BLaER1 (cell line): ENCODE measurements at regions not wholly inside any gene's neighbourhood (a gene's known extent, or its start where the extent isn't known, plus 50 kb on each side); places are given as distances from the start of the nearest gene placed in this dataset.

Experiments
- H3K27ac ChIP-seq: shearing (Covaris generic); formaldehyde crosslinking; 2 replicates; pipeline ENCODE4 v1.8.1; 2022
- H3K27me3 ChIP-seq: shearing (Covaris generic); formaldehyde crosslinking; 2 replicates; pipeline ENCODE4 v1.8.1; 2022
- H3K36me3 ChIP-seq: shearing (Covaris generic); formaldehyde crosslinking; 2 replicates; pipeline ENCODE4 v1.8.1; 2022
- H3K4me1 ChIP-seq: shearing (Covaris generic); formaldehyde crosslinking; 2 replicates; pipeline ENCODE4 v1.8.1; 2022
- H3K4me2 ChIP-seq: shearing (Covaris generic); formaldehyde crosslinking; 2 replicates; pipeline ENCODE4 v1.8.1; 2022
- H3K4me3 ChIP-seq: shearing (Covaris generic); formaldehyde crosslinking; 2 replicates; pipeline ENCODE4 v1.8.1; 2022
- H3K9ac ChIP-seq: shearing (Covaris generic); formaldehyde crosslinking; 2 replicates; pipeline ENCODE4 v1.8.1; 2022
- H3K9me3 ChIP-seq: shearing (Covaris generic); formaldehyde crosslinking; 2 replicates; pipeline ENCODE4 v1.8.1; 2022
- H4K20me1 ChIP-seq: shearing (Covaris generic); formaldehyde crosslinking; 2 replicates; pipeline ENCODE4 v1.8.1; 2022
- Cebpa-rat ChIP-seq: shearing (Covaris generic); IDR thresholded peaks from 2 replicates; pipeline ENCODE4 v1.8.1; 2022

DNA sequence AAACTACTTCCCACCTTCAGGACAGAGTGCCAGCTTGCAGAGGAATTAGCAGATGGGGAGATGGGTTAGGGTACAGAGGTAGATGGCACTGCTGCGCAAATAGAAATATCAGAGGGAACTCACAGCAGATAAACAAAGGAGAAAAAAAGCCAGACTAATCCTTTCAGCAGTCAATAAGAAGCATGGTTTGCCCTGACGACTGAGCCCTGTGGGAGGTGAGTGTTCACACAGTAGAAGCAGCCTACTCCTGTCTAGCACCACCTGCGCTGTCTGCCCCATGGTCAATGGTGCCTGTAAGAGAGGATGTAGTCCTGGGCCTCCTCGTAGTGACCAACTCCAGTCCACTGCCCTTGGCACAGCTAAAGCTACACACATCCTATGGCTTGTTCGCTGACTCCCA is 174.1 kb downstream of the IBTK start:
- Histone ChIP-seq H3K9ac (no peak overlapping the region), H3K36me3 (no peaks in the 10 kb centered on the region)

DNA sequence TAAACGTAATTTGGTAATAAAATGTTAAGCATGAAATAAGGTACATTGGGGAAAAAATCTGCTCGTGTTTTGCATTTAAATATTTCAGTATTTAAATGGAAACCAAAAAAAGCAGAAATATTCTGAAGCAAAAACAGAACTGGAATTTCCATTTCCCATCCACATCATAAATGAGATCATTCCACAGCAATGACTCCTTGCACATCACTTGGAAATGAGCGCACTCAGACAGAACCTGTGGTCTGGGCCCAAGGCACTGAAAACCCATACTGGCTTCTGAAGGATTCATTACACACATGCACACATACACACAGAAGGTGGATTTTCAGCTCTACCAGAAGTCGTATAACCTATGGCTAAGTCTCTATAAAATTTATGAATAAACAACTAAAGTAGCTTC is 174.8 kb downstream of the IBTK start:
- Histone ChIP-seq H3K4me2 (no peak overlapping the region), H3K27me3 (no peaks in the 10 kb centered on the region), H3K9ac (no peak overlapping the region), H3K9me3 (no peaks in the 10 kb centered on the region), H3K4me3 (no peak overlapping the region), H3K27ac (no peak overlapping the region), H4K20me1 (no peaks in the 10 kb centered on the region), H3K4me1 (no peaks in the 10 kb centered on the region), H3K36me3 (no peaks in the 10 kb centered on the region)
- TF ChIP-seq Cebpa-rat, result no peak

More for the DNA sequence above, 174.1 kb downstream of the IBTK start:
- no peaks in the 10 kb centered on the region for H3K4me1 ChIP-seq
- no peaks in the 10 kb centered on the region for H3K9me3 ChIP-seq
- H3K27ac ChIP-seq, result no peak overlapping the region
- H3K27me3 ChIP-seq, result no peaks in the 10 kb centered on the region
- no peak overlapping the region for H3K4me2 ChIP-seq
- TF ChIP-seq Cebpa-rat, result no peak
- H3K4me3 ChIP-seq, result no peak overlapping the region
- no peaks in the 10 kb centered on the region for H4K20me1 ChIP-seq

DNA sequence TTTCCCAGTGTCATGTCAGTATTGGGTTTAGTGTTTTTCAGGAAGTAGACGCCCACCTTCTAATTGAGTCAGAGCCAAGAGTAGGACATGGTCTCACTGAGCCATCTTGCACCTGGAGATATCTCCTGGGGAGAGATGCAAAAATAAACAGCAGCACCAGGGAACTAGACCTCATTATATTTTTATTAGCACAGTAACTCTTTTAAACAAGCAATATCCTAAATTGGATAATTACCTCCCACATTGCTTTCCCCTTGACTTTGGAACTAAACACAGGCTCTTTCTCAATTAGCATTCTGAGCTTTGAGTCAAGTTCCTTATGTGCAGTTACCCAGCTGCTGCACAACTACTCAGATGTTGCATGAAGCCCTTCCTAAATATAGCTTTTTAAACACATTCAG is 175.4 kb downstream of the IBTK start:
- Histone ChIP-seq H3K4me2 (no peak overlapping the region), H3K9ac (no peak overlapping the region), H4K20me1 (no peaks in the 10 kb centered on the region), H3K27ac (no peak overlapping the region), H3K36me3 (no peaks in the 10 kb centered on the region), H3K4me3 (no peak overlapping the region), H3K9me3 (no peaks in the 10 kb centered on the region), H3K27me3 (no peaks in the 10 kb centered on the region), H3K4me1 (no peaks in the 10 kb centered on the region)
- TF ChIP-seq Cebpa-rat, result no peak

DNA sequence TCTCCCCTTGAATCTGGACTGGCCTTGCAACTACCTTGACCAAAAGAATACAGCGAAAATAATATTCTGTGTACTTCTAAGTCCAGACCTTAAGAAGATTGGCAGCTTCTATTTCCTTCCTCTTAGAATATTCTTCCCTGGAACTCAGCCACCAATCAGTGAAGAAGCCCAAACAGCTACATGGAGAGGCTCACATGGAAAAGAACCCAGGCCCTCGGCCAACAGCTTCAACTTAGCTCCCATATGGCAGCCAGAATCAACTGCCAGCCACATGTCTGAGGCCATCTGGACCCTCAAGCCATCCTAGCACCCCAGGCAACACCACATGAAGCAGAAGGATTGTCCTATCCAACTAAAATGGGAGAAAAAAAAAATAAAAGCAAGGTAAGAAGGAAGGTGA is 178.8 kb downstream of the IBTK start:
- Histone ChIP-seq H3K36me3 (no peaks in the 10 kb centered on the region), H3K4me3 (no peak overlapping the region), H3K27ac (no peak overlapping the region), H3K4me2 (no peak overlapping the region), H3K9ac (no peak overlapping the region), H3K9me3 (no peaks in the 10 kb centered on the region), H3K4me1 (no peaks in the 10 kb centered on the region), H3K27me3 (no peaks in the 10 kb centered on the region), H4K20me1 (no peaks in the 10 kb centered on the region)
- TF ChIP-seq Cebpa-rat, result no peak

DNA sequence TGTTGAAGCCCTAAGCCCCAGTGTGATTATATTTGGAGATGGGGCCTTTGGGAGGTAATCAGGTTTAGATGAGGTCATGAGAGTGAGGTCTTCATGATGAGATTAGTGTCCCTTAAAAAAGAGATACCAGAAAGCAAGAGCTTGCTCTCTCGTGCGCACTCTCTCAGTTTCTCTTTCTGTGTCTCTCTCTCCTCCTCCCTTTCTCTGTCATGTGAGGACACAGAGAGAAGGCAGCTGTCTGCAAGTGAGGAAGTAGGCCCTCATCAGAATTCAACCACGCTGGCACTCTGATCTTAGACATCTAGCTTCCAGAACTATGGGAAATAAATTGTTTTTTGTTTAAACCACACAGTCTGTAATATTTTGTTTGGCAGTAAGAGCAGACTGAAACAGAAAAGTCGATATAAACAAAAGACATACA is 180.5 kb downstream of the IBTK start:
- no peak for TF ChIP-seq Cebpa-rat
- Histone ChIP-seq H4K20me1 (no peaks in the 10 kb centered on the region), H3K36me3 (no peaks in the 10 kb centered on the region), H3K9ac (no peak overlapping the region), H3K4me2 (no peak overlapping the region), H3K4me1 (no peaks in the 10 kb centered on the region), H3K27ac (no peak overlapping the region), H3K27me3 (no peaks in the 10 kb centered on the region), H3K4me3 (no peak overlapping the region), H3K9me3 (no peaks in the 10 kb centered on the region)

DNA sequence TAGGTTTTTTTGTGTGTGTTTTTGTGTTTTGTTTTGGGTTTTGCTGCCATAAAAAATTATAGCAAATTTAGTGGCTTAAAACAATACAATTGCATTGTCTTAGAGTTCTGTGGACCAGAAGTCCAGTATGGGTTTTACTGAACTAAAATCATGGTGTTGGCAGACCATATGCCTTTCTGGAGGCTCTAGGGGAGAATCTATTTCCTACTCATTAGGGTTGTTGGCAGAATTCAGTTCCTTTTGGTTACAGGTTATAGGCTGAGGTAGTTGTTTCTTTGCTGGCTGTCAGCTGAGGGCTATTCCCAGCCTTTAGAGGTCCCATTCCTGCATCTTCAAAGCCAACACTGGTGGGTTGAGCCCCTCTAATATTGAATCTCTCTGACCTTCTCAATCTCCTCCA is 181.3 kb downstream of the IBTK start:
- TF ChIP-seq Cebpa-rat, result no peak
- H3K9ac ChIP-seq, result no peak overlapping the region
- no peak overlapping the region for H3K4me3 ChIP-seq
- no peaks in the 10 kb centered on the region for H3K4me1 ChIP-seq
- H3K36me3 ChIP-seq, result no peaks in the 10 kb centered on the region
- H3K9me3 ChIP-seq, result no peaks in the 10 kb centered on the region
- no peaks in the 10 kb centered on the region for H4K20me1 ChIP-seq
- H3K27ac ChIP-seq, result no peak overlapping the region
- no peaks in the 10 kb centered on the region for H3K27me3 ChIP-seq
- no peak overlapping the region for H3K4me2 ChIP-seq

DNA sequence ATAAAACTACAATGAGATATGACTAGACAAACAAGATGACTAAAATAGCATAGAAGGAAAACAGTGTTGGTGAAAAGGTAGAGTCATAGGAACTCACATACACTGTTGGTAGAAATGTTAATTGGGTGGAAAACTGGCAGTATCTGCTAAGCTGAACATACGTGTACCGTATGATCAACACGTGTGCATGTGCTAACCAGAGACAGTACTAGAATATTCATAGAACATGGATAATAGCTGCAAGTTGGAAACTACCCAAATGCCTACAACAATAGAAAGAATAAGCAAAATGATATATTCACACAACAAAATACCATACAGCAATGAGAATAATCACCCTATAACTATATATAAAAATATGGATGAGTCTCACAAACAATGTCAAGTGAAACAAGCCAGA is 184.0 kb downstream of the IBTK start:
- Histone ChIP-seq H3K4me3 (no peak overlapping the region), H3K27me3 (no peaks in the 10 kb centered on the region), H3K4me2 (no peak overlapping the region)

DNA sequence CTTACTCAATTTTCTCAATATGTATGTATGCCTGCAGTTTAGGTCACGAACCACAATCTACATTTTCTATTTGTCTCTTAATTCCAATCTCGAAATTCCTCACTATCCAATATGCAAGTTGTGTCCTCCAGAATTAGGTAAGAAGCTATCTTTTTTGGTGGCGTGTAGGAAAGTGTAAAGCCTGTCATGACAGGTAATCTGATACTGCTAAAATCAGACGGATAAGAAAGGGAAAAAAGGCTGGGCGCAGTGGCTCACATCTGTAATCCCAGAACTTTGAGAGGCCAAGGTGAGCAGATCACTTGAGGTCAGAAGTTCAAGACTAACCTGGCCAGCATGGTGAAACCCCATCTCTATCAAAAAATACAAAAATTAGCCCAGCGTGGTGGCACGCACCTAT is 185.3 kb downstream of the IBTK start:
- no peaks in the 10 kb centered on the region for H3K4me1 ChIP-seq
- H3K9ac ChIP-seq, result no peak overlapping the region
- no peak overlapping the region for H3K27ac ChIP-seq
- TF ChIP-seq Cebpa-rat, result no peak
- no peaks in the 10 kb centered on the region for H3K9me3 ChIP-seq
- H3K4me3 ChIP-seq, result no peak overlapping the region
- no peaks in the 10 kb centered on the region for H3K36me3 ChIP-seq
- H3K27me3 ChIP-seq, result no peaks in the 10 kb centered on the region
- H4K20me1 ChIP-seq, result no peaks in the 10 kb centered on the region
- H3K4me2 ChIP-seq, result no peak overlapping the region

More for the DNA sequence above, 184.0 kb downstream of the IBTK start:
- no peaks in the 10 kb centered on the region for H3K36me3 ChIP-seq
- no peak overlapping the region for H3K27ac ChIP-seq
- H3K9ac ChIP-seq, result no peak overlapping the region
- no peaks in the 10 kb centered on the region for H3K4me1 ChIP-seq
- TF ChIP-seq Cebpa-rat, result no peak
- H4K20me1 ChIP-seq, result no peaks in the 10 kb centered on the region
- H3K9me3 ChIP-seq, result no peaks in the 10 kb centered on the region

DNA sequence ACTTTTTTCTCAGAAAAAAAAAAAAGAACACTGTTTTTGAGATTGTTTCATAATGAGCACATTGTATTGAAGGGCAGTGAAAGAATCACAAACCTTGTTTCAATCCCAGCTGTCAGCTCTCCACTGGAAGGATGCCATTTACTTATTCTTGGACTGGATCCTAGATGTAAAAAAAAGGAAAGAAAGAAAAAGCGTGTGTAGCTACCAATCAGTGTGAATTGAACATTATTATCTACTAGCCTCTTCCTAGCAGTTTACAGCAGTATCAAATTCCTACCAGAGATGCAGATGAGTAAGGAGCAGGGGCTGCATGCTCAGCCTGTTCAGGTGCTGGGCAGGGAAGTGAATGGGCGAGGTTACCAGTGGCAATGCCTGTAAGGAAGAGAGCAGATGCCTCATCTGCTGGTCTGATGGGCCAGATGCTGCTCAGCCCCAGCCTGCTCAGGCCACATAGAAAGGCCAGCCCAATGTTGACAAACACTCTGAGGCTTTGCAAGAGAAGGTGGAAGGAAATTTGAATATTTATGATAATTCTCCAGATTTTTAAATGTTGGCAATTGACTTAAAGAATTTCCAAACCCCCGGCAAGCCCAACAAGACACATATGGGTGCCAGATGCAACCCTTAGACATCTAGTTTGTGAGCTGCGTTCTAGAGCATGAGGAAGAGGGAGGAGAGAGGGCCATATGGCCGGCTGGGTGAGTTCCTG is 189.5 kb downstream of the IBTK start:
- no peak overlapping the region for H3K27ac ChIP-seq
- no peak overlapping the region for H3K9ac ChIP-seq
- no peak overlapping the region for H3K4me3 ChIP-seq
- H3K9me3 ChIP-seq, result no peaks in the 10 kb centered on the region
- H3K4me2 ChIP-seq, result no peak overlapping the region
- no peak for TF ChIP-seq Cebpa-rat
- H4K20me1 ChIP-seq, result no peaks in the 10 kb centered on the region
- H3K4me1 ChIP-seq, result no peaks in the 10 kb centered on the region
- no peaks in the 10 kb centered on the region for H3K27me3 ChIP-seq
- H3K36me3 ChIP-seq, result no peaks in the 10 kb centered on the region

DNA sequence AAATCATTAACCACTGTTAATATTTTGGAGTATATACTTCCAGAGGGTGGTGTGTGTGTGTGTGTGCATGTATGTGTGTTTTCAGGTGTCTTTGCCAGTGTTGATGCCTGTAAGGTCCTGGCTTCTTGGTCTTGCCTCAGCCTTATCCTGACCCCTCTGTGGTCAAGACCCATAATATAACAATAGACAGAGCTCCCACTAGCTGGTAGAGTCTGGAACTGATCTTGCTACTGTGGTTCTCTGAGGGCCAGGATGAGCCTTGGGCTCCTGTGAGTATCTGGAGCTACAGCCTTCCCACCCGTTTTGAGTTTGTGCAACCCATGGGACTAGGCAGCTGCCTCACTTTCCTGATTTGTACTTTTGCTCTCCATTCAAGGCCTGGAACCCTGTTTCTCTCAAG is 191.0 kb downstream of the IBTK start:
- no peak for TF ChIP-seq Cebpa-rat
- no peaks in the 10 kb centered on the region for H3K9me3 ChIP-seq
- no peak overlapping the region for H3K9ac ChIP-seq
- H3K27me3 ChIP-seq, result no peaks in the 10 kb centered on the region
- no peak overlapping the region for H3K4me3 ChIP-seq
- no peak overlapping the region for H3K27ac ChIP-seq
- no peaks in the 10 kb centered on the region for H4K20me1 ChIP-seq
- no peak overlapping the region for H3K4me2 ChIP-seq
- no peaks in the 10 kb centered on the region for H3K4me1 ChIP-seq
- no peaks in the 10 kb centered on the region for H3K36me3 ChIP-seq
